Peyer's patch (tissue), 4 donors: ENCODE measurements at regions not wholly inside any gene's neighbourhood (a gene's known extent, or its start where the extent isn't known, plus 50 kb on each side); places are given as distances from the start of the nearest gene placed in this dataset.

Source experiments
- DNase-seq, 3 donors: peaks; one replicate each; pipeline ENCODE4 v3.0.0-alpha.2; 2017 to 2019
- H3K27ac ChIP-seq, 4 donors: fragments of 200-600 bp; sonication (generic); one replicate each; pipeline ENCODE4 v1.5.1; 2016 to 2019
- H3K27me3 ChIP-seq, 2 donors: fragments of 200-600 bp; sonication (generic); one replicate each; pipeline ENCODE4 v1.5.1; 2019
- H3K36me3 ChIP-seq, 3 donors: fragments of 200-600 bp; sonication (generic); one replicate each; pipeline ENCODE4 v1.5.1; 2016 to 2019
- H3K4me1 ChIP-seq, 4 donors: fragments of 200-600 bp; sonication (generic); one replicate each; pipeline ENCODE4 v1.5.1; 2016 to 2019
- H3K4me3 ChIP-seq, 4 donors: fragments of 200-600 bp; sonication (generic); 1 replicate in 3 of 4; 2 replicates in 1 of 4; pipeline ENCODE4 v1.5.1; 2016 to 2019; ENCODE audit warnings: mild to moderate bottlenecking in 1 of 4
- H3K9me3 ChIP-seq, 4 donors: fragments of 200-600 bp; sonication (generic); one replicate each; pipeline ENCODE4 v1.5.1; 2016 to 2019; ENCODE audit warnings: mild to moderate bottlenecking in 1 of 4
- CTCF ChIP-seq, 6 experiments: fragments of 450-650 bp in 4 of 6; fragments of 200-600 bp in 2 of 6; sonication (generic) in 1 of 6; IDR thresholded peaks; one replicate each; pipeline ENCODE4 v1.5.1; 2017 to 2019; ENCODE audit warnings: antibody characterized with exemption in 6 of 6, mild to moderate bottlenecking in 3 of 6, moderate library complexity in 1 of 6
- POLR2A ChIP-seq, 2 donors: fragments of 450-650 bp; IDR thresholded peaks; one replicate each; pipeline ENCODE4 v1.5.1; 2017; ENCODE audit warnings: antibody characterized with exemption in 2 of 2, mild to moderate bottlenecking in 2 of 2, moderate library complexity in 2 of 2

- Histone ChIP-seq H3K27ac (no peak overlapping the region), H3K4me1 (no peaks in the 10 kb centered on the region), H3K27me3 (no peaks in the 10 kb centered on the region), H3K4me3 (no peak overlapping the region), H3K36me3 (no peaks in the 10 kb centered on the region), H3K9me3 (no peaks in the 10 kb centered on the region)
- DNase-seq: no peak
- no peak for TF ChIP-seq POLR2A (IDR thresholded peaks at IDR 0.05)
- no peak for TF ChIP-seq CTCF (IDR thresholded peaks at IDR 0.05)
Observed at GRCh38 chr22:48503876-48504275, 1323.8 kb downstream of the BRD1 start.

- TF ChIP-seq CTCF (IDR thresholded peaks at IDR 0.05): no peak
- no peak for TF ChIP-seq POLR2A (IDR thresholded peaks at IDR 0.05)
- H3K4me3 ChIP-seq: no peak overlapping the region
- H3K9me3 ChIP-seq: no peaks in the 10 kb centered on the region
- no peak for DNase-seq
- H3K27me3 ChIP-seq: no peaks in the 10 kb centered on the region
- no peaks in the 10 kb centered on the region for H3K4me1 ChIP-seq
- H3K27ac ChIP-seq: no peak overlapping the region
- no peaks in the 10 kb centered on the region for H3K36me3 ChIP-seq
Observed at GRCh38 chr22:48503035-48503625, 1324.5 kb downstream of the BRD1 start.

DNA sequence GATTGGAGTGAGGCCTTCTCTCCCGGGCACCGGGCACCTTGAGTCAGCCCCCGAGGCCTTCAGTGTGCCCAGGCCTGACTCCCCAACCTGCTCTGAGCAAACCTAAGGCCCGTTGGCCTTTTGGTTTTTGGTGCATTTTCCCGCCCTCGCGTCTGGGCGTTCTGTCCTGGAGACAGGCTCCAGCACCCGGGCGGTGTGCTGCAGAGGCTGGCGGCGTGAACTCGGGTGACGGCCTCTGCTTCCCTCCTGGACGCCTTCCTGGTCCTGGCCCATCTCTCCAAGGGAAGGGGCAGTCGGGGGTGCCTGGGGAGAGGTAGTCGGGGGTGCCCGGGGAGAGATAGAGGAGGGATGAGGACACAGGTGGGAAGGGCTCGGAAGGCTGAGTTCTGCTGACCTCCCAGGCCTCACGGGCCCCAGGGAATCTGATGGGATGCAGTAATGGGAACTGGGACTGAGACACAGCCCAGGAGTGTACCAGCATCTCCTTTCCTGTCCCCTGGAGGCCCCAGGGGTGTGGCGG, 1326.4 kb downstream of the BRD1 start:
- H3K27ac ChIP-seq: no peak overlapping the region
- no peaks in the 10 kb centered on the region for H3K27me3 ChIP-seq
- H3K4me1 ChIP-seq: no peaks in the 10 kb centered on the region
- no peak for TF ChIP-seq POLR2A (IDR thresholded peaks at IDR 0.05)
- no peak for DNase-seq
- no peaks in the 10 kb centered on the region for H3K36me3 ChIP-seq
- no peaks in the 10 kb centered on the region for H3K9me3 ChIP-seq
- no peak overlapping the region for H3K4me3 ChIP-seq

GRCh38 chr22:48500471-48501230, 1327.0 kb downstream of the BRD1 start:
- Histone ChIP-seq H3K9me3 (no peaks in the 10 kb centered on the region), H3K4me1 (no peaks in the 10 kb centered on the region), H3K36me3 (no peaks in the 10 kb centered on the region), H3K27me3 (no peaks in the 10 kb centered on the region), H3K4me3 (no peak overlapping the region), H3K27ac (no peak overlapping the region)
- TF ChIP-seq CTCF (IDR thresholded peaks at IDR 0.05): no peak
- TF ChIP-seq POLR2A (IDR thresholded peaks at IDR 0.05): no peak
- no peak for DNase-seq

DNA sequence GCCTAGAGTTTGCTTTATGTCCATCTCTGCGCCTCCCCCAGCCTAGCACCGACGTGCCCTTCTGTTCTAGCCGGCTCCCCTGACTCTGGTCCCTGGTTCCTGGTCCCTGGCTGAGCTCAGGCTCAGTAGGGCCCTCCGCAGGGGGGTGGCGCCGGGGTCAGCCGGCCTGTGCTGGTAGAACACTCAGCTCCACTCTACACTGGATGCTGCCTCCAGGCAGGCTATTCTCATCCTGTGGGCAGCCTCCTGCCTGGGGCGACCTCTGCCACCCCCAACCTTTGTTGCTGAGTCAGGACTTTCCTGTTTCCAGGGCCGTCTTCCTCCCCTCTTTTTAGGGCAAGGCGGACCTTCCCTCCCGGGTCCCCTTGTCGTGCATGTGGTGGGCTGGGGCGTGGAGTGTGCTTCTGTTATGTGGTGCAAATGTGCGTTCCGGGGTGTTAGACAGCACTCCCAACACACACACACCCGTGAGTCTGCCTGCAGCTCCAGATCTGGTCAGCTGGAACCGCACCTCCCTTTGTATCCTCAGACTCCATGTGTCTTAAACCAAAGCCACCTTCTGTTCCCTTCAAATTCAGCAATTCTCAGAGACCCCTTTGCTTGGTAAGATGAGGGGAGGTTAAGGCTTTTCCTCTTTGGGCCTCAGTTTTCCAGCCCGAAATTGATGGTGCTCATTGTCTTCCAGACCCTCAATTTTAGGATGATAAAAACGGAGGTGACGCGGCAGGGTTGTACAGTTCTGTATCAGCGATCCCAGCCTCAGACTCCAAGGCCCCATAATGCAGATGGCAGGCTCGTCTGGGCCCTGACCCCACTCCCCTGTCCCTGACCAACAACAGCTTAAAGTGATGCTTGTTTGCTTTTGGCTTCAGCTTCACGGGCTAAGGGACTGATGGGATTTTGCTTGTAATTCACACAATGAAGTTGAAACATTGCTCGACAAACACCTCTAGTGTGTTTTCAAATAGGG, 1327.9 kb downstream of the BRD1 start:
- Histone ChIP-seq H3K4me3 (no peak overlapping the region), H3K27ac (no peak overlapping the region), H3K36me3 (no peaks in the 10 kb centered on the region), H3K9me3 (no peaks in the 10 kb centered on the region), H3K27me3 (no peaks in the 10 kb centered on the region), H3K4me1 (no peaks in the 10 kb centered on the region)
- no peak for TF ChIP-seq CTCF (IDR thresholded peaks at IDR 0.05)
- no peak for TF ChIP-seq POLR2A (IDR thresholded peaks at IDR 0.05)
- no peak for DNase-seq
